Right cardiac atrium (tissue), 5 donors: ENCODE measurements at regions not wholly inside any gene's neighbourhood (a gene's known extent, or its start where the extent isn't known, plus 50 kb on each side); places are given as distances from the start of the nearest gene placed in this dataset.

Experiments
- ATAC-seq, 2 donors: fragments of 200-7000 bp; cut with Tn5 transposase; one replicate each; pipeline versions ENCODE4 v1.8.0 to v1.9.1; 2020; ENCODE audit warnings: moderate library complexity in 2 of 2, mild to moderate bottlenecking in 1 of 2
- DNase-seq, 3 donors: peaks; one replicate each; pipeline ENCODE4 v3.0.0-alpha.2; 2020
- H3K27ac ChIP-seq: one replicate; pipeline ENCODE4 v1.5.1; 2013; ENCODE audit warnings: mild to moderate bottlenecking, low read length, control low read depth, moderate library complexity
- H3K27me3 ChIP-seq: one replicate; pipeline ENCODE4 v1.6.1; 2013; ENCODE audit not compliant: control insufficient read depth, insufficient read depth
- H3K4me1 ChIP-seq: one replicate; pipeline ENCODE4 v1.6.1; 2013; ENCODE audit warnings: low read length; ENCODE audit not compliant: control insufficient read depth, insufficient read depth
- H3K4me3 ChIP-seq: one replicate; pipeline ENCODE4 v1.5.1; 2013; ENCODE audit warnings: low read length, control low read depth
- H3K9me3 ChIP-seq: one replicate; pipeline ENCODE4 v1.6.1; 2013; ENCODE audit warnings: low read length; ENCODE audit not compliant: control insufficient read depth
- WGBS: extraction: QIAGEN DNeasy Blood & Tissue Kit; methylation state at CpG from one replicate; pipeline ENCODE4 v1.1.7; 2013; 5-methylcytosine and 5-hydroxymethylcytosine counted together
- intact Hi-C, 4 donors: fragments of 100-400 bp; cut with DNase I; formaldehyde crosslinking; loops; one replicate each; pipeline versions ENCODE4 v1.11.0 to v1.14.0; 2022 to 2023
- donor health status: healthy with polysubstance abuse.
- donor health status: DM: no; HTN: yes; CAD: no.
- donor health status: DM: no; HTN: no; CAD: no.
- donor health status: DM: no; HTN: yes; CAD: no; lungs with severe emphysema.
- donor health status: DM: yes; HTN: yes; CAD: no.

- DNase-seq (no peak), ATAC-seq (no peak)
- Histone ChIP-seq H3K27ac (no peak overlapping the region), H3K4me3 (no peak overlapping the region), H3K9me3 (no peaks in the 10 kb centered on the region), H3K4me1 (no peaks in the 10 kb centered on the region), H3K27me3 (no peaks in the 10 kb centered on the region)
- WGBS: 54% methylated on average over 3 of the region's 3 CpGs
- intact Hi-C loops: no loop called here
These were observed 92.6 kb upstream of the MAP1LC3B2 start for GRCh38 chr12:116466536-116466935.

GRCh38 chr12:116469344-116469743 is 89.8 kb upstream of the MAP1LC3B2 start:
- intact Hi-C loops: no loop called here
- H3K27me3 ChIP-seq: no peaks in the 10 kb centered on the region
- DNase-seq: no peak
- 78% methylated on average over 3 of the region's 3 CpGs for WGBS
- no peak overlapping the region for H3K4me3 ChIP-seq
- no peaks in the 10 kb centered on the region for H3K4me1 ChIP-seq
- no peaks in the 10 kb centered on the region for H3K9me3 ChIP-seq
- no peak for ATAC-seq
- H3K27ac ChIP-seq: no peak overlapping the region

- Histone ChIP-seq H3K27me3 (no peaks in the 10 kb centered on the region), H3K9me3 (no peaks in the 10 kb centered on the region), H3K27ac (no peak overlapping the region), H3K4me1 (no peaks in the 10 kb centered on the region), H3K4me3 (no peak overlapping the region)
- WGBS: 51% methylated on average over 5 of the region's 5 CpGs
- intact Hi-C loops: no loop called here
- DNase-seq (no peak), ATAC-seq (no peak)
These were observed 87.6 kb upstream of the MAP1LC3B2 start for GRCh38 chr12:116471544-116471943.

- Histone ChIP-seq H3K4me1 (no peaks in the 10 kb centered on the region), H3K27me3 (no peaks in the 10 kb centered on the region), H3K9me3 (no peaks in the 10 kb centered on the region), H3K27ac (no peak overlapping the region), H3K4me3 (no peak overlapping the region)
- ATAC-seq: no peak
- intact Hi-C loops: no loop called here
- no peak for DNase-seq
- WGBS: 78% methylated on average over 4 of the region's 4 CpGs
These were observed 87.0 kb upstream of the MAP1LC3B2 start for GRCh38 chr12:116472193-116472592.

GRCh38 chr12:116473416-116473815 is 85.8 kb upstream of the MAP1LC3B2 start:
- no peak for DNase-seq
- no peaks in the 10 kb centered on the region for H3K4me1 ChIP-seq
- WGBS: 94% methylated on average over 1 of the region's 1 CpG
- H3K9me3 ChIP-seq: no peaks in the 10 kb centered on the region
- H3K27ac ChIP-seq: no peak overlapping the region
- no peak overlapping the region for H3K4me3 ChIP-seq
- intact Hi-C loops: no loop called here
- H3K27me3 ChIP-seq: no peaks in the 10 kb centered on the region
- ATAC-seq: no peak

GRCh38 chr12:116474331-116474730 is 84.8 kb upstream of the MAP1LC3B2 start:
- ATAC-seq (no peak), DNase-seq (no peak)
- Histone ChIP-seq H3K27me3 (no peaks in the 10 kb centered on the region), H3K27ac (no peak overlapping the region), H3K9me3 (no peaks in the 10 kb centered on the region), H3K4me3 (no peak overlapping the region), H3K4me1 (no peaks in the 10 kb centered on the region)
- 79% methylated on average over 1 of the region's 1 CpG for WGBS
- intact Hi-C loops: no loop called here

GRCh38 chr12:116474899-116475298 is 84.3 kb upstream of the MAP1LC3B2 start:
- no peak overlapping the region for H3K4me3 ChIP-seq
- H3K27me3 ChIP-seq: no peaks in the 10 kb centered on the region
- no peaks in the 10 kb centered on the region for H3K9me3 ChIP-seq
- intact Hi-C loops: no loop called here
- H3K4me1 ChIP-seq: no peaks in the 10 kb centered on the region
- DNase-seq (no peak), ATAC-seq (no peak)
- H3K27ac ChIP-seq: no peak overlapping the region
- WGBS: 96% methylated on average over 4 of the region's 4 CpGs

GRCh38 chr12:116476227-116476822 is 82.9 kb upstream of the MAP1LC3B2 start:
- Histone ChIP-seq H3K4me1 (no peaks in the 10 kb centered on the region), H3K27ac (no peak overlapping the region), H3K4me3 (no peak overlapping the region), H3K9me3 (no peaks in the 10 kb centered on the region), H3K27me3 (no peaks in the 10 kb centered on the region)
- ATAC-seq (no peak), DNase-seq (no peak)
- intact Hi-C loops: no loop called here
- 76% methylated on average over 7 of the region's 7 CpGs for WGBS

GRCh38 chr12:116478243-116478773 is 80.9 kb upstream of the MAP1LC3B2 start:
- Histone ChIP-seq H3K4me3 (no peak overlapping the region), H3K27me3 (no peaks in the 10 kb centered on the region), H3K27ac (no peak overlapping the region), H3K9me3 (no peaks in the 10 kb centered on the region), H3K4me1 (no peaks in the 10 kb centered on the region)
- no peak for ATAC-seq
- no peak for DNase-seq
- intact Hi-C loops: no loop called here
- 79% methylated on average over 6 of the region's 6 CpGs for WGBS

GRCh38 chr12:116480210-116480810 is 78.9 kb upstream of the MAP1LC3B2 start:
- intact Hi-C loops: no loop called here
- Histone ChIP-seq H3K4me3 (no peak overlapping the region), H3K4me1 (no peaks in the 10 kb centered on the region), H3K27me3 (no peaks in the 10 kb centered on the region), H3K9me3 (no peaks in the 10 kb centered on the region), H3K27ac (no peak overlapping the region)
- DNase-seq (no peak), ATAC-seq (no peak)
- WGBS: 82% methylated on average over 3 of the region's 3 CpGs

GRCh38 chr12:116481726-116482125 is 77.5 kb upstream of the MAP1LC3B2 start:
- no peaks in the 10 kb centered on the region for H3K4me1 ChIP-seq
- no peaks in the 10 kb centered on the region for H3K27me3 ChIP-seq
- no peak for DNase-seq
- 76% methylated on average over 9 of the region's 9 CpGs for WGBS
- ATAC-seq: no peak
- intact Hi-C loops: no loop called here
- H3K4me3 ChIP-seq: no peak overlapping the region
- H3K9me3 ChIP-seq: no peaks in the 10 kb centered on the region
- no peak overlapping the region for H3K27ac ChIP-seq
